CD14-positive monocyte (primary cell): ENCODE measurements at regions not wholly inside any gene's neighbourhood (a gene's known extent, or its start where the extent isn't known, plus 50 kb on each side); places are given as distances from the start of the nearest gene placed in this dataset.

ENCODE experiments used
- DNase-seq, 3 donors: peaks; one replicate each; pipeline ENCODE4 v3.0.0-alpha.2; 2011 to 2022
- H2AFZ ChIP-seq: 2 replicates; pipeline ENCODE4 v1.6.0; 2012; ENCODE audit warnings: mild to moderate bottlenecking, low read depth, low read length, inconsistent platforms; ENCODE audit not compliant: insufficient read depth, poor library complexity, severe bottlenecking
- H3K27ac ChIP-seq, 2 donors: 1 replicate in 1 of 2; 2 replicates in 1 of 2; pipeline ENCODE4 v1.5.1; 2012 to 2013; ENCODE audit warnings: low read length in 2 of 2, control low read depth in 1 of 2, inconsistent platforms in 1 of 2, low read depth in 1 of 2, mild to moderate bottlenecking in 1 of 2
- H3K27me3 ChIP-seq, 2 donors: one replicate each; pipeline versions ENCODE4 v1.6.0 to v1.6.1; 2011 to 2013; ENCODE audit warnings: low read length in 2 of 2; ENCODE audit not compliant: control insufficient read depth in 2 of 2, insufficient read depth in 2 of 2
- H3K36me3 ChIP-seq, 2 donors: replicated peaks in 1 of 2; 1 replicate in 1 of 2; 2 replicates in 1 of 2; pipeline versions ENCODE4 v1.5.1 to v1.6.1; 2012 to 2013; ENCODE audit warnings: low read length in 2 of 2, control low read depth in 1 of 2, inconsistent platforms in 1 of 2, mild to moderate bottlenecking in 1 of 2; ENCODE audit not compliant: insufficient read depth in 2 of 2, control insufficient read depth in 1 of 2
- H3K4me1 ChIP-seq, 2 donors: 1 replicate in 1 of 2; 2 replicates in 1 of 2; pipeline versions ENCODE4 v1.5.1 to v1.6.1; 2012 to 2013; ENCODE audit warnings: low read length in 2 of 2, control low read depth in 1 of 2, inconsistent platforms in 1 of 2, mild to moderate bottlenecking in 1 of 2, moderate library complexity in 1 of 2; ENCODE audit not compliant: insufficient read depth in 2 of 2, control insufficient read depth in 1 of 2
- H3K4me2 ChIP-seq: replicated peaks from 2 replicates; pipeline ENCODE3; 2012; ENCODE audit warnings: low read length, moderate library complexity, mild to moderate bottlenecking; ENCODE audit not compliant: poor library complexity, severe bottlenecking; ENCODE audit errors: extremely low read depth
- H3K4me3 ChIP-seq, 3 experiments: fragments of 200-600 bp in 1 of 3; sonication (generic) in 1 of 3; replicated peaks in 1 of 3; 1 replicate in 2 of 3; 2 replicates in 1 of 3; pipeline ENCODE4 v1.5.1; 2011 to 2013; ENCODE audit warnings: low read length in 3 of 3, mild to moderate bottlenecking in 3 of 3, control low read depth in 2 of 3, low read depth in 2 of 3, inconsistent platforms in 1 of 3, moderate library complexity in 1 of 3
- H3K79me2 ChIP-seq: 2 replicates; pipeline ENCODE4 v1.6.0; 2012; ENCODE audit warnings: mild to moderate bottlenecking, control low read depth, inconsistent platforms, low read length, moderate library complexity; ENCODE audit not compliant: insufficient read depth
- H3K9ac ChIP-seq: 2 replicates; pipeline ENCODE4 v1.6.0; 2017; ENCODE audit warnings: low read length, mild to moderate bottlenecking; ENCODE audit not compliant: insufficient read depth, poor library complexity, severe bottlenecking
- H3K9me3 ChIP-seq, 2 donors: replicated peaks in 1 of 2; 1 replicate in 1 of 2; 2 replicates in 1 of 2; pipeline versions ENCODE4 v1.5.1 to v1.6.1; 2012 to 2013; ENCODE audit warnings: low read length in 2 of 2, control low read depth in 1 of 2; ENCODE audit not compliant: control insufficient read depth in 1 of 2, insufficient read depth in 1 of 2
- H4K20me1 ChIP-seq: 2 replicates; pipeline ENCODE4 v1.6.0; 2012; ENCODE audit warnings: mild to moderate bottlenecking, low read length, control low read depth, moderate library complexity; ENCODE audit not compliant: insufficient read depth
- H3K27ac Mint-ChIP-seq, 7 donors: one replicate each; pipeline ENCODE4 v1.8.0; 2020; ENCODE audit warnings: mild to moderate bottlenecking in 7 of 7, mixed read lengths in 7 of 7, moderate library complexity in 6 of 7, inconsistent platforms in 2 of 7
- H3K27me3 Mint-ChIP-seq, 3 donors: one replicate each; pipeline ENCODE4 v1.8.0; 2021 to 2022; ENCODE audit warnings: low read depth in 3 of 3, mild to moderate bottlenecking in 3 of 3, mixed read lengths in 3 of 3, moderate library complexity in 3 of 3, inconsistent platforms in 1 of 3
- H3K36me3 Mint-ChIP-seq, 2 donors: one replicate each; pipeline ENCODE4 v1.8.0; 2020; ENCODE audit warnings: mixed read lengths in 2 of 2, inconsistent platforms in 1 of 2, mild to moderate bottlenecking in 1 of 2
- H3K4me1 Mint-ChIP-seq: one replicate; pipeline ENCODE4 v1.8.0; 2020; ENCODE audit warnings: mild to moderate bottlenecking, mixed read lengths
- H3K4me3 Mint-ChIP-seq, 2 donors: one replicate each; pipeline ENCODE4 v1.8.0; 2020; ENCODE audit warnings: mild to moderate bottlenecking in 2 of 2, mixed read lengths in 2 of 2, moderate library complexity in 1 of 2
- H3K9me3 Mint-ChIP-seq, 7 donors: one replicate each; pipeline ENCODE4 v1.8.0; 2020 to 2022; ENCODE audit warnings: mixed read lengths in 7 of 7, mild to moderate bottlenecking in 6 of 7, moderate library complexity in 6 of 7, inconsistent platforms in 2 of 7
- WGBS: methylation state at CpG from one replicate; pipeline ENCODE4 v1.1.5; 2013; ENCODE audit warnings: missing lambda C conversion rate; ENCODE audit not compliant: insufficient coverage; 5-methylcytosine and 5-hydroxymethylcytosine counted together
- intact Hi-C, 2 donors: fragments of 100-400 bp; cut with micrococcal nuclease; formaldehyde crosslinking; loops; one replicate each; pipeline versions ENCODE4 v1.15.0 to v1.15.1; 2023
- TF ChIP-seq, protein P1 (sequence below): fragments of 200-600 bp; IDR thresholded peaks from one replicate; pipeline ENCODE4 v1.8.0; 2022; ENCODE audit warnings: antibody characterized with exemption, mild to moderate bottlenecking

DNA sequence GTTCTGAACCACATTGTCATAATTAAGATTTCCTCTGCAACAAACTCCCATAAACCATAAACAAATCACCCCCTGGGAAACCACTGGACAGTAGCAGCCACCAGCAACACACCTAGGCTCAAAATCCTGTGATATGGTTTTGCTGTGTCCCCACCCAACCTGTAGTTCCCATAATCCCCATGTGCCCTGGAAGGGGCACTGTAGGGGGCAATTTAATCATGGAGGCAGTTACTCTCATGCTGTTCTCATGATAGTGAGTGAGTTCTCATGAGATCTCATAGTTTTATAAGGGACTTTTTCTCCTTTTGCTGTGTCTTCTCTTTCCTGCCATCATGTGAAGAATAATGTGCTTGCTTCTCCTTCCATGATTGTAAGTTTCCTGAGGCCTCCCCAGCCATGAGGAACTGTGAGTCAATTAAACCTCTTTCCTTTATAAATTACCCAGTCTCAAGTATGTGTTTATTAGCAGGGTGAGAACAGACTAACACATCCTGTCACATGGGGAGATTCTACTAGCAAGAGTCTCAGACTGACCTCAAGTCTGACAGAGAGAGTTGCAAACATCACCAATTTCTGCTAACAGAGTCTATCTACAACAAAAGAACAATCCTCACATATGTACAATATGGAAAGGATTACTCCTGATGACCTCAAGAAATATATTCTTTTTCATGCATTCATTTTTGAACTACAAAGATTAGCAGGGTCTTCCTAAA is 182.6 kb downstream of the GRB14 start:
- H2AFZ ChIP-seq = no peak overlapping the region
- no peaks in the 10 kb centered on the region for H4K20me1 ChIP-seq
- no peaks in the 10 kb centered on the region for H3K4me1 ChIP-seq
- no peaks in the 10 kb centered on the region for H3K36me3 Mint-ChIP-seq
- TF ChIP-seq, protein P1, sequence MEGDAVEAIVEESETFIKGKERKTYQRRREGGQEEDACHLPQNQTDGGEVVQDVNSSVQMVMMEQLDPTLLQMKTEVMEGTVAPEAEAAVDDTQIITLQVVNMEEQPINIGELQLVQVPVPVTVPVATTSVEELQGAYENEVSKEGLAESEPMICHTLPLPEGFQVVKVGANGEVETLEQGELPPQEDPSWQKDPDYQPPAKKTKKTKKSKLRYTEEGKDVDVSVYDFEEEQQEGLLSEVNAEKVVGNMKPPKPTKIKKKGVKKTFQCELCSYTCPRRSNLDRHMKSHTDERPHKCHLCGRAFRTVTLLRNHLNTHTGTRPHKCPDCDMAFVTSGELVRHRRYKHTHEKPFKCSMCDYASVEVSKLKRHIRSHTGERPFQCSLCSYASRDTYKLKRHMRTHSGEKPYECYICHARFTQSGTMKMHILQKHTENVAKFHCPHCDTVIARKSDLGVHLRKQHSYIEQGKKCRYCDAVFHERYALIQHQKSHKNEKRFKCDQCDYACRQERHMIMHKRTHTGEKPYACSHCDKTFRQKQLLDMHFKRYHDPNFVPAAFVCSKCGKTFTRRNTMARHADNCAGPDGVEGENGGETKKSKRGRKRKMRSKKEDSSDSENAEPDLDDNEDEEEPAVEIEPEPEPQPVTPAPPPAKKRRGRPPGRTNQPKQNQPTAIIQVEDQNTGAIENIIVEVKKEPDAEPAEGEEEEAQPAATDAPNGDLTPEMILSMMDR = no peak
- no peak overlapping the region for H3K4me2 ChIP-seq
- intact Hi-C loops = no loop called here
- DNase-seq = no peak
- H3K27ac ChIP-seq = no peak overlapping the region
- H3K36me3 ChIP-seq = no peaks in the 10 kb centered on the region
- H3K9ac ChIP-seq = no peak overlapping the region
- H3K9me3 ChIP-seq = no peaks in the 10 kb centered on the region
- no peak overlapping the region for H3K4me3 ChIP-seq
- H3K4me3 Mint-ChIP-seq = no peak overlapping the region
- no peaks in the 10 kb centered on the region for H3K9me3 Mint-ChIP-seq
- no peak overlapping the region for H3K27ac Mint-ChIP-seq
- H3K27me3 Mint-ChIP-seq = peaks cover 0 to 1% (median 0%) of the 10 kb centered on the region in 3 donors
- no peaks in the 10 kb centered on the region for H3K27me3 ChIP-seq
- no peaks in the 10 kb centered on the region for H3K4me1 Mint-ChIP-seq
- H3K79me2 ChIP-seq = no peaks in the 10 kb centered on the region

DNA sequence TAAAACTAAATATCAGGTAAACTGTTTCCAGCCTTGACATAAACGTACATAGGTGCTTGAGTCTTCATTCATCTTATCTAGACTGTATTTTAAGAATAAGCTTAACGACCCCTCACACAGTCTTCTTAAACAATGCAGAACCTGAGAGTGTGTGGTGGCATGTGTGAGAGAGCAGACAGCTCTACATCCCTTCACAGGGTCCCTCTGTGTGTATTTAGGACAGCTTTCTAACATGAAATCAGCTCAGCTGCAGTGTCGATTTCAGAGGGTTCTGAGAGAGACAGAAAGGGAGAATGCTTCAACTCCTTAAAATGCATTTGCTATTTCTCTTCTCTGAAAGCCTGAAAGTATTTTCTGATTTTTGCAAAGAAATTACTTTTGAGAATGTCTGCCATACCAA is 185.2 kb downstream of the GRB14 start:
- Histone ChIP-seq H3K4me2 (no peak overlapping the region), H2AFZ (no peak overlapping the region), H3K9me3 (no peaks in the 10 kb centered on the region), H4K20me1 (no peaks in the 10 kb centered on the region), H3K4me3 (no peak overlapping the region), H3K27ac (no peak overlapping the region), H3K36me3 (no peaks in the 10 kb centered on the region), H3K9ac (no peak overlapping the region), H3K79me2 (no peaks in the 10 kb centered on the region), H3K4me1 (no peaks in the 10 kb centered on the region), H3K27me3 (no peaks in the 10 kb centered on the region)
- H3K27ac Mint-ChIP-seq = no peak overlapping the region
- H3K9me3 Mint-ChIP-seq = no peaks in the 10 kb centered on the region
- TF ChIP-seq, protein P1 = no peak
- no peak overlapping the region for H3K4me3 Mint-ChIP-seq
- DNase-seq = no peak
- no peaks in the 10 kb centered on the region for H3K36me3 Mint-ChIP-seq
- no peaks in the 10 kb centered on the region for H3K4me1 Mint-ChIP-seq
- intact Hi-C loops = no loop called here
- no CpG with 5 or more reads among the region's 3 CpGs for WGBS
- no peaks in the 10 kb centered on the region for H3K27me3 Mint-ChIP-seq
